HEK293 (cell line): ENCODE measurements at regions not wholly inside any gene's neighbourhood (a gene's known extent, or its start where the extent isn't known, plus 50 kb on each side); places are given as distances from the start of the nearest gene placed in this dataset.

Experiments used
- CTCF ChIA-PET: fragments of 350-600 bp; formaldehyde crosslinking; extraction: SDS; loops from one replicate; lab custom pipeline; 2021; ENCODE audit warnings: antibody characterized with exemption; lab: Yijun Ruan, JAX
- POLR2A ChIA-PET: fragments of 300-600 bp; formaldehyde crosslinking; extraction: SDS; loops from one replicate; lab custom pipeline; 2020; ENCODE audit warnings: antibody characterized with exemption, inconsistent platforms; lab: Yijun Ruan, JAX
- H3K27ac ChIP-seq: fragments of 200-500 bp; sonication (Bioruptor generic); 2 replicates; pipeline ENCODE4 v1.5.1; 2014; ENCODE audit warnings: low read depth, low read length, control low read depth, inconsistent platforms; ENCODE audit errors: extremely low read depth
- H3K36me3 ChIP-seq, 2 experiments: fragments of 200-500 bp in 1 of 2; sonication (Bioruptor generic) in 1 of 2; 1 replicate in 1 of 2; 2 replicates in 1 of 2; pipeline ENCODE4 v1.5.1; 2014 to 2017; ENCODE audit warnings: inconsistent platforms in 2 of 2, low read length in 2 of 2; ENCODE audit not compliant: control insufficient read depth in 2 of 2, insufficient read depth in 1 of 2
- H3K4me1 ChIP-seq: fragments of 200-500 bp; sonication (Bioruptor generic); 2 replicates; pipeline ENCODE4 v1.5.1; 2014; ENCODE audit warnings: mild to moderate bottlenecking, low read length, inconsistent platforms; ENCODE audit not compliant: control insufficient read depth, insufficient read depth
- H3K4me3 ChIP-seq: 2 replicates; pipeline ENCODE4 v1.5.1; 2011; ENCODE audit warnings: low read depth, mild to moderate bottlenecking, control low read depth, low read length, moderate library complexity
- H3K9me3 ChIP-seq: fragments of 200-500 bp; sonication (Bioruptor generic); 2 replicates; pipeline ENCODE4 v1.5.1; 2014; ENCODE audit warnings: low read depth, low read length, inconsistent platforms; ENCODE audit not compliant: control insufficient read depth, insufficient read depth
- KLF9 ChIP-seq: fragments of 450-650 bp; formaldehyde crosslinking; IDR thresholded peaks from 2 replicates; pipeline ENCODE4 v1.5.1; 2016; ENCODE audit warnings: missing biosample characterization, missing genetic modification characterization, low read depth
- OSR2 ChIP-seq: fragments of 450-650 bp; formaldehyde crosslinking; IDR thresholded peaks from 2 replicates; pipeline ENCODE4 v1.5.1; 2016; ENCODE audit warnings: missing biosample characterization, missing genetic modification characterization
- PATZ1 ChIP-seq: fragments of 450-650 bp; formaldehyde crosslinking; IDR thresholded peaks from 2 replicates; pipeline ENCODE4 v1.5.1; 2016; ENCODE audit warnings: missing biosample characterization, missing genetic modification characterization
- PRDM1 ChIP-seq: fragments of 450-650 bp; formaldehyde crosslinking; IDR thresholded peaks from 2 replicates; pipeline ENCODE4; 2016; ENCODE audit warnings: missing biosample characterization, missing genetic modification characterization
- SP7 ChIP-seq: fragments of 450-650 bp; formaldehyde crosslinking; IDR thresholded peaks from 2 replicates; pipeline ENCODE4 v1.5.1; 2016; ENCODE audit warnings: missing biosample characterization, missing genetic modification characterization
- ZBTB11 ChIP-seq: fragments of 450-650 bp; formaldehyde crosslinking; conservative IDR thresholded peaks from 2 replicates; pipeline ENCODE4 v1.5.1; 2016; ENCODE audit warnings: low read depth, missing biosample characterization, missing genetic modification characterization
- ZBTB20 ChIP-seq: fragments of 450-650 bp; formaldehyde crosslinking; IDR thresholded peaks from 2 replicates; pipeline ENCODE4 v1.5.1; 2016; ENCODE audit warnings: missing biosample characterization, missing genetic modification characterization
- ZFP41 ChIP-seq: fragments of 450-650 bp; formaldehyde crosslinking; IDR thresholded peaks from 2 replicates; pipeline ENCODE4 v1.5.1; 2016; ENCODE audit warnings: missing biosample characterization, missing genetic modification characterization, borderline replicate concordance
- ZNF140 ChIP-seq: fragments of 450-650 bp; formaldehyde crosslinking; IDR thresholded peaks from 2 replicates; pipeline ENCODE4 v1.5.1; 2016; ENCODE audit warnings: missing biosample characterization, missing genetic modification characterization
- ZNF146 ChIP-seq: fragments of 450-650 bp; formaldehyde crosslinking; IDR thresholded peaks from 2 replicates; pipeline ENCODE4 v1.5.1; 2016; ENCODE audit warnings: missing biosample characterization, missing genetic modification characterization
- ZNF19 ChIP-seq: fragments of 450-650 bp; formaldehyde crosslinking; IDR thresholded peaks from 2 replicates; pipeline ENCODE4; 2016; ENCODE audit warnings: missing biosample characterization, missing genetic modification characterization, low read depth
- ZNF2 ChIP-seq: fragments of 450-650 bp; formaldehyde crosslinking; IDR thresholded peaks from 2 replicates; pipeline ENCODE4 v1.5.1; 2016; ENCODE audit warnings: missing biosample characterization, missing genetic modification characterization
- ZNF266 ChIP-seq: fragments of 450-650 bp; formaldehyde crosslinking; IDR thresholded peaks from 2 replicates; pipeline ENCODE4 v1.5.1; 2016; ENCODE audit warnings: missing biosample characterization, missing genetic modification characterization, low read depth
- ZNF37A ChIP-seq: fragments of 450-650 bp; IDR thresholded peaks from 2 replicates; pipeline ENCODE4 v1.5.1; 2018; ENCODE audit warnings: missing biosample characterization, missing genetic modification characterization
- ZNF416 ChIP-seq: fragments of 450-650 bp; formaldehyde crosslinking; IDR thresholded peaks from 2 replicates; pipeline ENCODE4 v1.5.1; 2016; ENCODE audit warnings: missing biosample characterization, missing genetic modification characterization
- ZNF48 ChIP-seq: fragments of 450-650 bp; formaldehyde crosslinking; IDR thresholded peaks from 2 replicates; pipeline ENCODE4 v1.5.1; 2016; ENCODE audit warnings: missing biosample characterization, missing genetic modification characterization
- ZNF518A ChIP-seq: fragments of 450-650 bp; formaldehyde crosslinking; conservative IDR thresholded peaks from 2 replicates; pipeline ENCODE4 v1.5.1; 2016; ENCODE audit warnings: low read depth, missing biosample characterization, missing genetic modification characterization
- ZNF629 ChIP-seq: fragments of 450-650 bp; formaldehyde crosslinking; IDR thresholded peaks from 2 replicates; pipeline ENCODE4 v1.5.1; 2017; ENCODE audit warnings: missing biosample characterization, missing genetic modification characterization
- ZNF791 ChIP-seq: fragments of 450-650 bp; formaldehyde crosslinking; IDR thresholded peaks from 2 replicates; pipeline ENCODE4 v1.5.1; 2016; ENCODE audit warnings: missing biosample characterization, missing genetic modification characterization

- TF ChIP-seq OSR2 (tag by site-specific recombination), result no peak
- no peak for TF ChIP-seq ZNF416 (tag by site-specific recombination)
- TF ChIP-seq ZBTB11 (tag by site-specific recombination), result no peak
- no peak for TF ChIP-seq ZNF266 (tag by site-specific recombination)
- TF ChIP-seq ZFP41 (tag by site-specific recombination), result no peak
- TF ChIP-seq ZNF140, result no peak
- no peak for TF ChIP-seq ZNF791 (tag by site-specific recombination)
- TF ChIP-seq PRDM1, result no peak
- no peak for TF ChIP-seq ZNF19 (tag by site-specific recombination)
- TF ChIP-seq ZNF629 (tag by site-specific recombination), result no peak
- TF ChIP-seq PATZ1, result no peak
- TF ChIP-seq ZBTB20, result no peak
- no peak for TF ChIP-seq ZNF48 (tag by site-specific recombination)
- TF ChIP-seq ZNF37A (tag by site-specific recombination), result no peak
- TF ChIP-seq SP7 (tag by site-specific recombination), result no peak
- no peak for TF ChIP-seq KLF9 (tag by site-specific recombination)
- TF ChIP-seq ZNF2 (tag by site-specific recombination), result no peak
- no peak for TF ChIP-seq ZNF146 (tag by site-specific recombination)
- no peak for TF ChIP-seq ZNF518A
- TF ChIP-seq, all 188 proteins: peak for 0
- ChIA-PET CTCF (no interaction called here), POLR2A (no interaction called here)
- Histone ChIP-seq H3K4me3 (no peak overlapping the region), H3K27ac (no peak overlapping the region), H3K36me3 (no peaks in the 10 kb centered on the region), H3K9me3 (no peaks in the 10 kb centered on the region), H3K4me1 (no peaks in the 10 kb centered on the region)
Observed at GRCh38 chr3:148254402-148254801, 443.3 kb upstream of the AGTR1 start.
